K562 (cell line): ENCODE measurements at regions not wholly inside any gene's neighbourhood (a gene's known extent, or its start where the extent isn't known, plus 50 kb on each side); places are given as distances from the start of the nearest gene placed in this dataset.
"Not testable (repeated sequence)": the region's sequence is repeated elsewhere in the genome, so short reads cannot be mapped to it uniquely, and the experiment has no call there.

Experiments used
- ATAC-seq: fragments of 200-7000 bp; cut with Tn5 transposase; 3 replicates; pipeline ENCODE4 v1.9.1; 2020; ENCODE audit warnings: moderate library complexity
- BruUV-seq: library from RNA; stranded (reverse); fragments of 400-500 nt; replicated peaks from 2 replicates; lab custom pipeline; 2021; lab: Mats Ljungman, UMichigan
- CTCF ChIA-PET: fragments of 300-600 bp; formaldehyde crosslinking; extraction: SDS; loops from one replicate; lab custom pipeline; 2021; ENCODE audit warnings: low intra/inter-chr PET ratio; lab: Yijun Ruan, JAX
- POLR2A ChIA-PET: fragments of 300-600, 350-650 bp; sonication (Branson Sonifier 250); formaldehyde crosslinking; extraction: SDS; loops from one replicate; lab custom pipeline; 2021; ENCODE audit warnings: antibody characterized with exemption, inconsistent platforms; lab: Yijun Ruan, JAX
- DNase-seq, 4 experiments: peaks; one replicate each; pipeline versions ENCODE4 v3.0.0 to v3.0.0-alpha.2; 2011 to 2018; ENCODE audit warnings: low spot score in 3 of 4, mixed read lengths in 3 of 4; ENCODE audit errors: extremely low read depth in 1 of 4
- FAIRE-seq: peaks from 2 replicates; lab custom pipeline; 2011; peaks lifted over from hg19 to GRCh38; lab: Jason Lieb, UNC
- H2AFZ ChIP-seq: 2 replicates; pipeline ENCODE4 v1.6.0; 2011; ENCODE audit warnings: low read depth, low read length, control low read depth, inconsistent platforms
- H3K27ac ChIP-seq: fragments of 200-600 bp; 3 replicates; pipeline ENCODE4 v1.8.0; 2011; ENCODE audit warnings: low read depth, mild to moderate bottlenecking, control low read depth, inconsistent platforms, low read length, moderate library complexity, mixed read lengths; ENCODE audit errors: extremely low read depth
- H3K27me3 ChIP-seq, 2 experiments: fragments of 300-600 bp in 1 of 2; 2 replicates in 1 of 2; 3 replicates in 1 of 2; pipeline versions ENCODE4 v1.6.0 to v1.8.0; 2011; ENCODE audit warnings: inconsistent platforms in 2 of 2, low read length in 2 of 2, mild to moderate bottlenecking in 1 of 2, mixed read lengths in 1 of 2, moderate library complexity in 1 of 2; ENCODE audit not compliant: control insufficient read depth in 2 of 2, insufficient read depth in 2 of 2
- H3K36me3 ChIP-seq: fragments of 300-600 bp; 3 replicates; pipeline ENCODE4 v1.8.0; 2011; ENCODE audit warnings: mild to moderate bottlenecking, low read length, inconsistent platforms; ENCODE audit not compliant: control insufficient read depth, insufficient read depth
- H3K4me1 ChIP-seq, 2 experiments: fragments of 200-600 bp in 1 of 2; replicated peaks in 1 of 2; 2 replicates in 1 of 2; 3 replicates in 1 of 2; pipeline versions ENCODE4 v1.5.1 to v1.8.0; 2011; ENCODE audit warnings: inconsistent platforms in 2 of 2, low read length in 2 of 2, mild to moderate bottlenecking in 1 of 2, mixed read lengths in 1 of 2, moderate library complexity in 1 of 2; ENCODE audit not compliant: control insufficient read depth in 2 of 2, insufficient read depth in 2 of 2
- H3K4me2 ChIP-seq: 2 replicates; pipeline ENCODE4 v1.6.1; 2011; ENCODE audit warnings: low read length, control low read depth, inconsistent platforms, mixed read lengths; ENCODE audit not compliant: insufficient read depth
- H3K4me3 ChIP-seq: fragments of 200-600 bp; sonication (generic), shearing (Covaris generic); 2 replicates; pipeline ENCODE4 v1.5.1; 2016; ENCODE audit warnings: control low read depth, inconsistent platforms
- H3K79me2 ChIP-seq: fragments of 200-600 bp; 3 replicates; pipeline ENCODE4 v1.8.0; 2011; ENCODE audit warnings: low read length, inconsistent platforms; ENCODE audit not compliant: control insufficient read depth, insufficient read depth
- H3K9ac ChIP-seq, 2 experiments: 2 replicates each; pipeline versions ENCODE4 v1.6.0 to v1.6.1; 2011; ENCODE audit warnings: low read depth in 2 of 2, low read length in 2 of 2, control low read depth in 1 of 2, inconsistent platforms in 1 of 2, mild to moderate bottlenecking in 1 of 2, mixed read lengths in 1 of 2; ENCODE audit not compliant: insufficient read depth in 1 of 2
- H3K9me1 ChIP-seq: one replicate; pipeline ENCODE4 v1.6.0; 2011; ENCODE audit warnings: inconsistent platforms, mild to moderate bottlenecking, low read length, moderate library complexity; ENCODE audit not compliant: control insufficient read depth, insufficient read depth
- H3K9me3 ChIP-seq: replicated peaks from 2 replicates; pipeline ENCODE4 v1.5.1; 2011; ENCODE audit warnings: low read depth, low read length, inconsistent platforms; ENCODE audit not compliant: control insufficient read depth, insufficient read depth
- H4K20me1 ChIP-seq: replicated peaks from 2 replicates; pipeline ENCODE4 v1.6.1; 2011; ENCODE audit warnings: low read length, inconsistent platforms, mixed read lengths; ENCODE audit not compliant: control insufficient read depth, insufficient read depth
- CSDE1 ChIP-seq, 2 experiments: fragments of 450-650 bp; IDR thresholded peaks; 2 replicates each; pipeline ENCODE4 v1.6.1; 2016; ENCODE audit warnings: mild to moderate bottlenecking in 1 of 2
- EGR1 ChIP-seq: fragments of 450-650 bp; conservative IDR thresholded peaks from 2 replicates; pipeline ENCODE4 v1.6.1; 2017; ENCODE audit warnings: mild to moderate bottlenecking
- ELF1 ChIP-seq: fragments of 200-800 bp; sonication (Bioruptor generic); IDR thresholded peaks from 2 replicates; pipeline ENCODE4 v1.6.1; 2016; ENCODE audit warnings: missing genetic modification characterization, missing compliant biosample characterization
- EP300 ChIP-seq: IDR thresholded peaks from 2 replicates; pipeline ENCODE4 v1.6.1; 2012; ENCODE audit warnings: low read length, improper control_type of control experiment
- ESRRA ChIP-seq: fragments of 450-650 bp; IDR thresholded peaks from 2 replicates; pipeline ENCODE4 v1.6.1; 2014; ENCODE audit warnings: low read depth, mild to moderate bottlenecking, moderate library complexity, borderline replicate concordance
- FUS ChIP-seq: fragments of 200-400 bp; formaldehyde crosslinking; optimal IDR thresholded peaks from 2 replicates; pipeline ENCODE3; 2017; ENCODE audit warnings: low read depth, low read length
- MTF1 ChIP-seq: fragments of 250-450 bp; sonication (Bioruptor Pico); IDR thresholded peaks from 2 replicates; pipeline ENCODE4 v1.9.0; 2021; ENCODE audit warnings: moderate library complexity, mild to moderate bottlenecking, inconsistent platforms, borderline replicate concordance
- NCOR1 ChIP-seq: fragments of 450-650 bp; IDR thresholded peaks from 2 replicates; pipeline ENCODE4 v1.6.1; 2016; ENCODE audit warnings: mild to moderate bottlenecking, moderate library complexity
- PRMT5 ChIP-seq: sonication (generic); formaldehyde crosslinking; IDR thresholded peaks from 2 replicates; pipeline ENCODE4 v1.5.0; 2020; ENCODE audit warnings: missing genetic modification reagents
- SMAD3 ChIP-seq: fragments of 450-650 bp; formaldehyde crosslinking; conservative IDR thresholded peaks from 2 replicates; pipeline ENCODE4 v1.4.0; 2020; ENCODE audit warnings: mild to moderate bottlenecking
- TCF3 ChIP-seq: sonication (generic); formaldehyde crosslinking; IDR thresholded peaks from 2 replicates; pipeline ENCODE4 v1.4.0; 2020; ENCODE audit warnings: mild to moderate bottlenecking, missing genetic modification reagents
- TFAM ChIP-seq: fragments of 250-450 bp; sonication (Bioruptor Pico); conservative IDR thresholded peaks from 2 replicates; pipeline ENCODE4 v1.5.0; 2021; ENCODE audit warnings: mild to moderate bottlenecking, moderate library complexity
- ZEB2 ChIP-seq: fragments of 450-650 bp; IDR thresholded peaks from 2 replicates; pipeline ENCODE4 v1.6.1; 2016
- ZNF431 ChIP-seq: sonication (generic); formaldehyde crosslinking; IDR thresholded peaks from 2 replicates; pipeline ENCODE4 v1.8.0; 2022; ENCODE audit warnings: mild to moderate bottlenecking, missing genetic modification reagents
- WGBS: fragments of 100-300 bp; shearing (Covaris generic); methylation state at CpG from one replicate; pipeline ENCODE4 v1.1.6; 2016; ENCODE audit warnings: low coverage, mixed read lengths; ENCODE audit not compliant: insufficient coverage; ENCODE audit errors: missing lambda C conversion rate; 5-methylcytosine and 5-hydroxymethylcytosine counted together
- in situ Hi-C: fragments of 300-500 bp; cut with MboI; formaldehyde crosslinking; loops from 4 replicates; pipeline ENCODE4 v1.15.0; 2018; ENCODE audit warnings: inconsistent platforms, mixed read lengths
- intact Hi-C: fragments of 100-400 bp; cut with micrococcal nuclease; formaldehyde crosslinking; loops from 2 replicates; pipeline ENCODE4 v1.14.2; 2022
- TF ChIP-seq, protein P1 (sequence below): sonication (generic); formaldehyde crosslinking; IDR thresholded peaks from 2 replicates; pipeline ENCODE4 v1.8.1; 2023; ENCODE audit warnings: mild to moderate bottlenecking, missing genetic modification reagents

DNA sequence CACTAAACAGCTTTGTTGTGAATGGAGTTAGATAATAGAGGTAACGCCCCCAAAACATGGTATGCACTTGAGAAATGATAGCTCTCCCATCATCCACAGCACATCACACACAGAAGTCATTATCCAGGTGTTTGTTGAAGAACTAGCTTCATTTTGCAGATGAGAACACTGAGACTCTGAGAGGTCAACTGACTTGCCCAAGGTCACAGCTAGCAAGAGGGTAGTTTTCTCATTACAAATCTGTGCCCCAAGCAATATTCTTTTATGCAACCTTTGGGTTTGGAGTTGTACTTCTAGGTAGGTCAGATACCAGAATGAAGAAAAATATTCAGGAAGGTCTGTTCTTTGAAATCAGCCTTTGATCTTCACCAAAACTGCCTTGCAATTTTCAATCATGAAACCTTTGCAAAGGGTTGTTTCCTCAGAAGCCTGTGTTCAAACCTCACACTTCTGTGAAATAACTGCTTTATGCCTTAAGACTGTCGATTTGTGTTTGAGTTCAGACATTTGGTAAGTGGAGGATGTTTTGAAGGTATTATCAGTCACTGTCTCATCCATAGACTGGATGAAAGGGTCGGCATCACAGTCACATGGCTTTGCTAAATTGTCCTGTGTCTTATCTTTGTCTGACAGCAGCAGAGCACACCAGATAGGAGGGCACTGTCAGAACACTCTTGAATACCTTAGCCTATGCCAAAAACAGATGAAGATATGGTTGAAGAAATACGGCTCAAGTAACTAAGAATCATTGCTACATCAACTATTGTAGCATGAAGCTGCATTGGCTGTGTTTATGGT, 233.2 kb upstream of the BTG1 start (continued):
- TF ChIP-seq NCOR1: peak; percentile 92
- no peak for TF ChIP-seq CSDE1 (IDR thresholded peaks at IDR 0.05)
- TF ChIP-seq SMAD3 (CRISPR knock-in tag): 0 out of 2 replicates have a peak, but pooled peaks have one; percentile 54
- TF ChIP-seq TFAM (CRISPR knock-in tag): no peak
- peak; percentile 92 for TF ChIP-seq ESRRA
- no peak for TF ChIP-seq ELF1 (tag)
- no peak for TF ChIP-seq ZNF431 (CRISPR knock-in tag)
- TF ChIP-seq EP300: peak; percentile 95
- peak; percentile 95 for TF ChIP-seq TCF3 (CRISPR knock-in tag)
- TF ChIP-seq, protein P1, sequence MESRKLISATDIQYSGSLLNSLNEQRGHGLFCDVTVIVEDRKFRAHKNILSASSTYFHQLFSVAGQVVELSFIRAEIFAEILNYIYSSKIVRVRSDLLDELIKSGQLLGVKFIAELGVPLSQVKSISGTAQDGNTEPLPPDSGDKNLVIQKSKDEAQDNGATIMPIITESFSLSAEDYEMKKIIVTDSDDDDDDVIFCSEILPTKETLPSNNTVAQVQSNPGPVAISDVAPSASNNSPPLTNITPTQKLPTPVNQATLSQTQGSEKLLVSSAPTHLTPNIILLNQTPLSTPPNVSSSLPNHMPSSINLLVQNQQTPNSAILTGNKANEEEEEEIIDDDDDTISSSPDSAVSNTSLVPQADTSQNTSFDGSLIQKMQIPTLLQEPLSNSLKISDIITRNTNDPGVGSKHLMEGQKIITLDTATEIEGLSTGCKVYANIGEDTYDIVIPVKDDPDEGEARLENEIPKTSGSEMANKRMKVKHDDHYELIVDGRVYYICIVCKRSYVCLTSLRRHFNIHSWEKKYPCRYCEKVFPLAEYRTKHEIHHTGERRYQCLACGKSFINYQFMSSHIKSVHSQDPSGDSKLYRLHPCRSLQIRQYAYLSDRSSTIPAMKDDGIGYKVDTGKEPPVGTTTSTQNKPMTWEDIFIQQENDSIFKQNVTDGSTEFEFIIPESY (CRISPR knock-in tag): 0 out of 2 replicates have a peak, but pooled peaks have one; percentile 25
- TF ChIP-seq PRMT5 (CRISPR knock-in tag): no peak
- TF ChIP-seq FUS: no peak
- TF ChIP-seq MTF1: no peak
- TF ChIP-seq ZEB2: peak; percentile 96
- no peak for TF ChIP-seq EGR1

DNA sequence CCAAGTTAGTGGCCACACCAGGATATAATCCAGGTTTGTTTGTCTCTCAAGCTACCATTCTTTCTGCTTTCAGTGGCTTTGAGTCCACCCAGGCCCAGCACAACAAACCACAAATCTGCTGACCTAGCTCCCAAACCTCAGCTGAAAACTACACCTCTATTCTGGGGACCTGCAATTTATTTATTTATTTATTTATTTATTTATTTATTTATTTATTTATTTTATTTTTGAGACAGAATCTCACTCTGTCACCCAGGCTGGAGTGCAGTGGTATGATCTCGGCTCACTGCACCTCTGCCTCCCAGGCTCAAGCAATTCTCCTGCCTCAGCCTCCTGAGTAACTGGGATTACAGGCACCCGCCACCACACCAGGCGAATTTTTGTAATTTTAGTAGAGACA, 229.9 kb upstream of the BTG1 start:
- FAIRE-seq, DNase-seq, H4K20me1 ChIP-seq, BruUV-seq, H3K36me3 ChIP-seq, H3K9me1 ChIP-seq, intact Hi-C loops, H3K27me3 ChIP-seq, H3K27ac ChIP-seq, H3K79me2 ChIP-seq, POLR2A ChIA-PET, H2AFZ ChIP-seq, H3K9ac ChIP-seq, H3K4me3 ChIP-seq, H3K9me3 ChIP-seq, in situ Hi-C loops, H3K4me2 ChIP-seq, ATAC-seq, CTCF ChIA-PET: not testable (repeated sequence)
- WGBS: 93% methylated on average over 3 of the region's 3 CpGs
- H3K4me1 ChIP-seq: peaks cover 3 to 20% of the 10 kb centered on the region in 2 experiments; a peak in 3 of 5 replicates
